Tibial nerve (tissue), 4 donors: ENCODE measurements at regions not wholly inside any gene's neighbourhood (a gene's known extent, or its start where the extent isn't known, plus 50 kb on each side); places are given as distances from the start of the nearest gene placed in this dataset.

Source experiments
- DNase-seq, 2 donors: peaks; one replicate each; pipeline ENCODE4 v3.0.0-alpha.2; 2019; ENCODE audit warnings: low spot score in 2 of 2
- H3K27ac ChIP-seq, 4 donors: fragments of 200-600 bp; sonication (generic) in 3 of 4; one replicate each; pipeline ENCODE4 v1.5.1; 2017 to 2019; ENCODE audit warnings: mild to moderate bottlenecking in 1 of 4
- H3K27me3 ChIP-seq, 2 donors: fragments of 200-600 bp; sonication (generic) in 1 of 2; one replicate each; pipeline versions ENCODE4 v1.5.1 to v1.6.0; 2017 to 2019
- H3K36me3 ChIP-seq, 3 donors: fragments of 200-600 bp; sonication (generic); one replicate each; pipeline ENCODE4 v1.5.1; 2018 to 2019
- H3K4me1 ChIP-seq, 4 donors: fragments of 200-600 bp; sonication (generic) in 3 of 4; one replicate each; pipeline ENCODE4 v1.5.1; 2017 to 2019
- H3K4me3 ChIP-seq, 4 donors: fragments of 200-600 bp; sonication (generic) in 3 of 4; one replicate each; pipeline ENCODE4 v1.5.1; 2017 to 2019; ENCODE audit warnings: mild to moderate bottlenecking in 1 of 4, moderate library complexity in 1 of 4
- H3K9me3 ChIP-seq, 4 donors: fragments of 200-600 bp; sonication (generic) in 3 of 4; one replicate each; pipeline ENCODE4 v1.5.1; 2017 to 2019
- EP300 ChIP-seq, 2 donors: sonication (generic); formaldehyde crosslinking; IDR thresholded peaks; one replicate each; pipeline ENCODE4 v1.6.1; 2017; ENCODE audit warnings: antibody characterized with exemption in 2 of 2, mild to moderate bottlenecking in 1 of 2
- POLR2A ChIP-seq, 2 donors: fragments of 450-650 bp; IDR thresholded peaks; one replicate each; pipeline ENCODE4 v1.6.1; 2017; ENCODE audit warnings: antibody characterized with exemption in 2 of 2, mild to moderate bottlenecking in 2 of 2, moderate library complexity in 2 of 2
- WGBS, 2 donors: methylation state at CpG; one replicate each; pipeline ENCODE4 v1.1.5; 2018; 5-methylcytosine and 5-hydroxymethylcytosine counted together
- TF ChIP-seq, protein P1 (sequence below), 5 experiments: fragments of 200-600 bp in 3 of 5; fragments of 450-650 bp in 2 of 5; sonication (generic) in 3 of 5; IDR thresholded peaks; one replicate each; pipeline ENCODE4 v1.5.1; 2016 to 2019; ENCODE audit warnings: antibody characterized with exemption in 5 of 5, mild to moderate bottlenecking in 3 of 5, moderate library complexity in 2 of 5

GRCh38 chr1:230536641-230537155 is 105.6 kb upstream of the COG2 start:
- no peak for DNase-seq
- H3K27me3 ChIP-seq: no peaks in the 10 kb centered on the region
- WGBS, 2 donors: 78% methylated on average over 1 of the region's 1 CpG
- no peak overlapping the region for H3K27ac ChIP-seq
- H3K4me3 ChIP-seq: no peak overlapping the region
- peaks cover 0 to 19% (median 7%) of the 10 kb centered on the region in 4 donors for H3K9me3 ChIP-seq
- TF ChIP-seq EP300 (IDR thresholded peaks at IDR 0.05) (no peak), POLR2A (IDR thresholded peaks at IDR 0.05) (no peak)
- TF ChIP-seq, protein P1, sequence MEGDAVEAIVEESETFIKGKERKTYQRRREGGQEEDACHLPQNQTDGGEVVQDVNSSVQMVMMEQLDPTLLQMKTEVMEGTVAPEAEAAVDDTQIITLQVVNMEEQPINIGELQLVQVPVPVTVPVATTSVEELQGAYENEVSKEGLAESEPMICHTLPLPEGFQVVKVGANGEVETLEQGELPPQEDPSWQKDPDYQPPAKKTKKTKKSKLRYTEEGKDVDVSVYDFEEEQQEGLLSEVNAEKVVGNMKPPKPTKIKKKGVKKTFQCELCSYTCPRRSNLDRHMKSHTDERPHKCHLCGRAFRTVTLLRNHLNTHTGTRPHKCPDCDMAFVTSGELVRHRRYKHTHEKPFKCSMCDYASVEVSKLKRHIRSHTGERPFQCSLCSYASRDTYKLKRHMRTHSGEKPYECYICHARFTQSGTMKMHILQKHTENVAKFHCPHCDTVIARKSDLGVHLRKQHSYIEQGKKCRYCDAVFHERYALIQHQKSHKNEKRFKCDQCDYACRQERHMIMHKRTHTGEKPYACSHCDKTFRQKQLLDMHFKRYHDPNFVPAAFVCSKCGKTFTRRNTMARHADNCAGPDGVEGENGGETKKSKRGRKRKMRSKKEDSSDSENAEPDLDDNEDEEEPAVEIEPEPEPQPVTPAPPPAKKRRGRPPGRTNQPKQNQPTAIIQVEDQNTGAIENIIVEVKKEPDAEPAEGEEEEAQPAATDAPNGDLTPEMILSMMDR (IDR thresholded peaks at IDR 0.05): no peak
- no peaks in the 10 kb centered on the region for H3K36me3 ChIP-seq
- no peaks in the 10 kb centered on the region for H3K4me1 ChIP-seq

- no peak overlapping the region for H3K27ac ChIP-seq
- H3K36me3 ChIP-seq: no peaks in the 10 kb centered on the region
- no peaks in the 10 kb centered on the region for H3K27me3 ChIP-seq
- WGBS, 2 donors: 70 to 76% methylated on average over 2 of the region's 2 CpGs
- H3K4me3 ChIP-seq: no peak overlapping the region
- H3K4me1 ChIP-seq: no peaks in the 10 kb centered on the region
- TF ChIP-seq, protein P1 (IDR thresholded peaks at IDR 0.05): no peak
- TF ChIP-seq EP300 (IDR thresholded peaks at IDR 0.05) (no peak), POLR2A (IDR thresholded peaks at IDR 0.05) (no peak)
- no peak for DNase-seq
- peaks cover 0 to 29% (median 7%) of the 10 kb centered on the region in 4 donors for H3K9me3 ChIP-seq
Observed at GRCh38 chr1:230534224-230534623, 108.1 kb upstream of the COG2 start.

- H3K27ac ChIP-seq: no peak overlapping the region
- peaks cover 0 to 29% (median 7%) of the 10 kb centered on the region in 4 donors for H3K9me3 ChIP-seq
- no peaks in the 10 kb centered on the region for H3K36me3 ChIP-seq
- TF ChIP-seq EP300 (IDR thresholded peaks at IDR 0.05): no peak
- TF ChIP-seq POLR2A (IDR thresholded peaks at IDR 0.05): no peak
- TF ChIP-seq, protein P1 (IDR thresholded peaks at IDR 0.05): no peak
- H3K4me1 ChIP-seq: no peaks in the 10 kb centered on the region
- no peaks in the 10 kb centered on the region for H3K27me3 ChIP-seq
- DNase-seq: no peak
- no peak overlapping the region for H3K4me3 ChIP-seq
Observed at GRCh38 chr1:230531103-230531502, 105.0 kb upstream of the PGBD5 start.

DNA sequence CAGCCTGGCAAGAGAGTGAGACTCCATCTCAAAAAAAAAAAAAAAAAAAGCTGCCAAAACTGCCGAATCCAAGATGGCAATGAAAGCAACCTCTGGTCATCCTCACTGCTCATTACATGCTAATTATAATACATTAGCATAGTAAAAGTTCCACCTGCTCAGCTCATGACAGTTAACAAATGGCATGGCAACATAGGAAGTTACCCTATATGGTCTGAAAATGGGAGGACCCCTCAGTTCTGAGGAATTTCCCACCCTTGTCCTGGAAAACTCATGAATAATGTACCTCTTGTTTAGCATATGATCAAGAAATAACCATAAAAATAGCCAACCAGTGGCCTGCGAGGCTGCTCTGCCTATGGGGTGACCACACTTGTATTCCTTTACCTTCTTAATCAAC is 93.1 kb upstream of the PGBD5 start:
- WGBS, 2 donors: 80 to 85% methylated on average over 2 of the region's 2 CpGs
- H3K36me3 ChIP-seq: no peaks in the 10 kb centered on the region
- H3K4me3 ChIP-seq: no peak overlapping the region
- H3K27me3 ChIP-seq: no peaks in the 10 kb centered on the region
- H3K4me1 ChIP-seq: no peaks in the 10 kb centered on the region
- no peak overlapping the region for H3K27ac ChIP-seq
- DNase-seq: no peak
- H3K9me3 ChIP-seq: no peaks in the 10 kb centered on the region
- TF ChIP-seq, protein P1 (IDR thresholded peaks at IDR 0.05): no peak
- TF ChIP-seq POLR2A (IDR thresholded peaks at IDR 0.05) (no peak), EP300 (IDR thresholded peaks at IDR 0.05) (no peak)

GRCh38 chr1:230518511-230518910 is 92.4 kb upstream of the PGBD5 start:
- TF ChIP-seq EP300 (IDR thresholded peaks at IDR 0.05): no peak
- WGBS, 2 donors: 65 to 66% methylated on average over 5 of the region's 5 CpGs

GRCh38 chr1:230517786-230518185 is 91.7 kb upstream of the PGBD5 start:
- TF ChIP-seq POLR2A (IDR thresholded peaks at IDR 0.05) (no peak), EP300 (IDR thresholded peaks at IDR 0.05) (no peak)
- TF ChIP-seq, protein P1 (IDR thresholded peaks at IDR 0.05): no peak
- Histone ChIP-seq H3K4me1 (no peaks in the 10 kb centered on the region), H3K4me3 (no peak overlapping the region), H3K36me3 (no peaks in the 10 kb centered on the region), H3K27me3 (no peaks in the 10 kb centered on the region), H3K9me3 (no peaks in the 10 kb centered on the region), H3K27ac (no peak overlapping the region)
- WGBS, 2 donors: 73 to 84% methylated on average over 2 of the region's 2 CpGs
- DNase-seq: no peak

More at GRCh38 chr1:230518511-230518910, 92.4 kb upstream of the PGBD5 start:
- Histone ChIP-seq H3K27me3 (no peaks in the 10 kb centered on the region), H3K4me1 (no peaks in the 10 kb centered on the region), H3K36me3 (no peaks in the 10 kb centered on the region), H3K4me3 (no peak overlapping the region), H3K27ac (no peak overlapping the region), H3K9me3 (no peaks in the 10 kb centered on the region)
- no peak for DNase-seq
